Psoas muscle (tissue), 7 donors: ENCODE measurements at regions not wholly inside any gene's neighbourhood (a gene's known extent, or its start where the extent isn't known, plus 50 kb on each side); places are given as distances from the start of the nearest gene placed in this dataset.

Experiments
- ATAC-seq, 4 donors: fragments of 200-7000 bp; cut with Tn5 transposase; one replicate each; pipeline ENCODE4 v1.9.1; 2020; ENCODE audit warnings: moderate library complexity in 3 of 4, mild to moderate bottlenecking in 2 of 4
- DNase-seq, 2 donors: peaks; one replicate each; pipeline ENCODE4 v3.0.0-alpha.2; 2020
- H3K27ac ChIP-seq: fragments of 200-600 bp; one replicate; pipeline ENCODE4 v1.8.0; 2022
- H3K27me3 ChIP-seq, 3 donors: fragments of 200-600 bp in 1 of 3; one replicate each; pipeline versions ENCODE4 v1.6.1 to v1.8.0; 2013 to 2022; ENCODE audit warnings: low read length in 2 of 3, mild to moderate bottlenecking in 2 of 3, moderate library complexity in 1 of 3; ENCODE audit not compliant: insufficient read depth in 3 of 3
- H3K36me3 ChIP-seq, 2 donors: fragments of 200-600 bp in 1 of 2; one replicate each; pipeline versions ENCODE4 v1.6.1 to v1.8.0; 2013 to 2022; ENCODE audit warnings: low read depth in 1 of 2, mild to moderate bottlenecking in 1 of 2, moderate library complexity in 1 of 2; ENCODE audit not compliant: insufficient read depth in 1 of 2
- H3K4me1 ChIP-seq: fragments of 200-600 bp; one replicate; pipeline ENCODE4 v1.8.0; 2022
- H3K4me3 ChIP-seq: fragments of 200-600 bp; one replicate; pipeline ENCODE4 v1.8.0; 2022; ENCODE audit warnings: mild to moderate bottlenecking
- H3K9me3 ChIP-seq: fragments of 200-600 bp; one replicate; pipeline ENCODE4 v1.8.0; 2022
- WGBS, 3 donors: extraction: QIAGEN DNeasy Blood & Tissue Kit; methylation state at CpG; one replicate each; pipeline versions ENCODE4 v1.1.6 to v1.1.7; 2013; 5-methylcytosine and 5-hydroxymethylcytosine counted together
- intact Hi-C, 2 donors: fragments of 100-400 bp; cut with DNase I; formaldehyde crosslinking; loops; one replicate each; pipeline versions ENCODE4 v1.11.0 to v1.14.2; 2022
- TF ChIP-seq, protein P1 (sequence below): fragments of 200-600 bp; IDR thresholded peaks from one replicate; pipeline ENCODE4 v1.8.0; 2022; ENCODE audit warnings: antibody characterized with exemption
- donor health status: healthy with polysubstance abuse.
- donor health status: DM: no; HTN: no; CAD: no; lungs with moderate emphysema.
- donor health status: Bipolar disorder and iron deficiency.
- donor health status: healthy.
- donor health status: DM: yes; HTN: yes; CAD: no.
- donor health status: DM: no; HTN: no; CAD: no.
- donor health status: DM: yes; HTN: yes; CAD: no.

DNA sequence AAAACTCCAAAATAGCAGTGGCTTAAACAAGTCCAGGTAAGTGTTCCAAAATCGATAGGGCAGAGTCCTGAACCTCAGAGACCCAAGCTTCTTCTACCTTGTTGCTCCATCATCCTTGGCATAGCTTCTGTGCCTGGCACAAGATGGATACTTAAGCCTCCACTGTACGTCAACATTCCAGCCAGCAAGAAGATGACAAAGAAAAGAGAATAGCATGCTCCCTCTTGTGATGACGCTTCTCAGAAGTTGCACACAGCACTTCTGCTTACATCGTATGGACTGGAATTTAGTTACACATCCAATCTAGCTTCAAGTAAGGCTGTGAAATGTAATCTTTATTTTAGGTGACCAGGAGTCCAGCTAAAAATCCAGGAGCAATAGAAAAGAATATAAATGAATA, 227.4 kb downstream of the ESM1 start:
- TF ChIP-seq, protein P1, sequence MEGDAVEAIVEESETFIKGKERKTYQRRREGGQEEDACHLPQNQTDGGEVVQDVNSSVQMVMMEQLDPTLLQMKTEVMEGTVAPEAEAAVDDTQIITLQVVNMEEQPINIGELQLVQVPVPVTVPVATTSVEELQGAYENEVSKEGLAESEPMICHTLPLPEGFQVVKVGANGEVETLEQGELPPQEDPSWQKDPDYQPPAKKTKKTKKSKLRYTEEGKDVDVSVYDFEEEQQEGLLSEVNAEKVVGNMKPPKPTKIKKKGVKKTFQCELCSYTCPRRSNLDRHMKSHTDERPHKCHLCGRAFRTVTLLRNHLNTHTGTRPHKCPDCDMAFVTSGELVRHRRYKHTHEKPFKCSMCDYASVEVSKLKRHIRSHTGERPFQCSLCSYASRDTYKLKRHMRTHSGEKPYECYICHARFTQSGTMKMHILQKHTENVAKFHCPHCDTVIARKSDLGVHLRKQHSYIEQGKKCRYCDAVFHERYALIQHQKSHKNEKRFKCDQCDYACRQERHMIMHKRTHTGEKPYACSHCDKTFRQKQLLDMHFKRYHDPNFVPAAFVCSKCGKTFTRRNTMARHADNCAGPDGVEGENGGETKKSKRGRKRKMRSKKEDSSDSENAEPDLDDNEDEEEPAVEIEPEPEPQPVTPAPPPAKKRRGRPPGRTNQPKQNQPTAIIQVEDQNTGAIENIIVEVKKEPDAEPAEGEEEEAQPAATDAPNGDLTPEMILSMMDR = no peak
- Histone ChIP-seq H3K4me1 (no peaks in the 10 kb centered on the region), H3K36me3 (no peaks in the 10 kb centered on the region), H3K27me3 (no peaks in the 10 kb centered on the region), H3K9me3 (no peaks in the 10 kb centered on the region), H3K27ac (no peak overlapping the region), H3K4me3 (no peak overlapping the region)
- no peak for ATAC-seq
- no peak for DNase-seq
- intact Hi-C loops = loop anchor here in 1 of 2 donors (5.0 kb wide), 1 partner anchor 241 kb away; the partner anchor contains the start of gene SNX18
- WGBS, 3 donors = 55 to 63% (median 59%) methylated on average over 4 of the region's 4 CpGs

DNA sequence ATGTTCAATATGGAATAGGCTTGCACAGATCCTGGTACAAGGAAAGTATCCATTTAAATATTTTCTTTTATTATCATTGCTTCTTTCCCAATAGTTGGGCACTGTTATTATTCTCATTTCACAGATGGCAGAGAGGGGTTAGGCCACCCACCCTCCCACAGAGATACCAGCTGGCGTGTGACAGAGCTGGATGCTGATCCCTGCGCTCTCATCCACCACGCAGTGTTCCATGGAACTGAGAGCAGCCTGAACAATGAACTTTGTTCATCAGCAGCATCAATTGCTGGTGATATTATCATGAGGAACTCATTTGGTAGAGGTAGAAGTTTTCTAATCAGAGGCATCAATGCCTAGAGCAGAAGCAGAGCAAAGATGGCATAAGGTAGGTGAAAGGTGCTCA, 227.9 kb downstream of the ESM1 start:
- TF ChIP-seq, protein P1 = no peak
- H3K4me3 ChIP-seq = no peak overlapping the region
- no peaks in the 10 kb centered on the region for H3K9me3 ChIP-seq
- intact Hi-C loops = loop anchor here in 1 of 2 donors (5.0 kb wide), 1 partner anchor 240 kb away; the partner anchor contains the start of gene SNX18
- WGBS, 3 donors = 75 to 79% (median 79%) methylated on average over 3 of the region's 3 CpGs
- no peaks in the 10 kb centered on the region for H3K27me3 ChIP-seq
- ATAC-seq (no peak), DNase-seq (no peak)
- no peaks in the 10 kb centered on the region for H3K4me1 ChIP-seq
- H3K27ac ChIP-seq = no peak overlapping the region
- H3K36me3 ChIP-seq = no peaks in the 10 kb centered on the region

DNA sequence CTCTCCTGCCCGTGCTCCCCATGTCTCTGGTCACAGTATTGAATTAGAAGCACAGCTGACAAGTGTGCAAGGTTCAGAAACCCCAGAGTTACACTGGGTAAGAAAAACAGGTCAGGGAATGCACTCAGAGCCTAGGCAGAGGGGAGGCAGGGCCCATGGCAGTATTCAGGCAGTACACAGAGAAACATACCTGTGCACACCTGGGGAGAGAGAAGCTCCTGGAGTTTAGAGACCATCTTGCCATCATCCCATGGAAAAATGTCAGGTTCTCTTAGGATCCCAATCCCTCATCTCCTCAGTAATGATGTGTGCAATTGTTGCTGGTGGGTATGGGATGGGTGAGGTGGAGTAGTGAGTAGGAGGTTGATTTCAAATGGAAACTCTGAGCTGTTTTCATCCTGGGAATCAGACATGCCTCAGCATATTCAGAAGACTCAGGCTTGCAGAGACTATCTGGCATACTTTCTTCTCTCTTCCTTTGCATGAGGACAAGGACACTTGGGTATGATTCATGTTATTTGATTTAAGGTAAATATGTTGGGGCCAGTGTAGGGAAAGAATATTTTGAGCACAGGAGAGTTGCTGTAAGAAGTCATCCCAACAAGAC, 228.5 kb downstream of the ESM1 start:
- Histone ChIP-seq H3K4me1 (no peaks in the 10 kb centered on the region), H3K4me3 (no peak overlapping the region), H3K9me3 (no peaks in the 10 kb centered on the region), H3K27ac (no peak overlapping the region), H3K36me3 (no peaks in the 10 kb centered on the region), H3K27me3 (no peaks in the 10 kb centered on the region)
- ATAC-seq (no peak), DNase-seq (no peak)
- TF ChIP-seq, protein P1 = no peak
- WGBS, 3 donors = 85 to 100% (median 86%) methylated on average over 1 of the region's 1 CpG
- intact Hi-C loops = loop anchor here in 1 of 2 donors (5.0 kb wide), 1 partner anchor 240 kb away; the partner anchor contains the start of gene SNX18

DNA sequence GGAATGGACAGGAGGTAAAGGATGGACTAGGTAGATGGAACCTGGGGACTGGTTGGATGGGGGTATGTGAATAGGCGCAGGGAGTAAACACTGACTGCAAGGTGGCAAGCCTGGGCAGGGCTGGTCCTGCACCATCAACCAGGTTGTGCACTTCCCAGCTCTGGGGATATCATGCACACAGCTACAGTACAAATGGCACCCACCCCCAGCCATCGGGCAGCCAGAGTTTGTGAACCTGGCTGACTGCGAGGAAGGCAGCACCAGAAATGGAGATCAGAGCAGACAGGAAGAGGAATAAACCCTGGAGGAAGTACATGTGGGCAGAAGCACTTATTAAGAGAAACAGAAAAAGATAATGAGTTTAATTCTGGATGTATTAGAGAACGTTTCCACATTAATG, 229.1 kb downstream of the ESM1 start:
- 85 to 90% (median 86%) methylated on average over 4 of the region's 4 CpGs for WGBS, 3 donors
- Histone ChIP-seq H3K4me3 (no peak overlapping the region), H3K36me3 (no peaks in the 10 kb centered on the region), H3K9me3 (no peaks in the 10 kb centered on the region), H3K27me3 (no peaks in the 10 kb centered on the region), H3K4me1 (no peaks in the 10 kb centered on the region), H3K27ac (no peak overlapping the region)
- ATAC-seq (no peak), DNase-seq (no peak)
- TF ChIP-seq, protein P1 = no peak
- intact Hi-C loops = loop anchor here in 1 of 2 donors (5.0 kb wide), 1 partner anchor 239 kb away; the partner anchor contains the start of gene SNX18

DNA sequence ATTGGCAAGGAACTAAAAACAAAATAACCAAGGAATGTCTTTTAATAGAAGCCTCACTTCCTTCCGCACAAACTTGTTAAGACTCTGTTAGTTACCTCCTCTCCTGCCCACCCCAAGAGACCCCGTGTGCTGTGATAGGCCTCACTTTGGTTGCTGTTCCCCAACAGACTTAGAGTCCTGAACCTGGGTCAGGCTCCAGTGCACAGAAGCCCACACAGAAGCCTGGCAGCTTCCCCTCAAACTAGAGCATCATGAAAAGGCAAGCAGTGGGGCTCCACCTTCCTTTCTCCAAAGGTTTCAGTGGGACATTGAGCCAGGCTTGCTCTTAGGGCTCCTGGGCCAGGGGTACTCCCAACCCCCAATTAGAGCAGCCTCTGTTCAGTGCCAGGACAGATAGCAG, 230.5 kb downstream of the ESM1 start:
- Histone ChIP-seq H3K27me3 (no peaks in the 10 kb centered on the region), H3K36me3 (no peaks in the 10 kb centered on the region), H3K4me3 (no peak overlapping the region), H3K9me3 (no peaks in the 10 kb centered on the region), H3K27ac (no peak overlapping the region), H3K4me1 (no peaks in the 10 kb centered on the region)
- intact Hi-C loops = loop anchor here in 1 of 2 donors (5.0 kb wide), 1 partner anchor 238 kb away; the partner anchor contains the start of gene SNX18
- DNase-seq = no peak
- ATAC-seq = no peak
- 72 to 81% (median 81%) methylated on average over 2 of the region's 2 CpGs for WGBS, 3 donors
- TF ChIP-seq, protein P1 = no peak
